Keratinocyte (primary cell): ENCODE measurements at regions not wholly inside any gene's neighbourhood (a gene's known extent, or its start where the extent isn't known, plus 50 kb on each side); places are given as distances from the start of the nearest gene placed in this dataset.

ENCODE experiments used
- DNase-seq: peaks from one replicate; pipeline ENCODE4 v3.0.0-alpha.2; 2011; ENCODE audit warnings: low read depth, missing footprints, low spot score
- FAIRE-seq: peaks from 2 replicates; lab custom pipeline; 2011; peaks lifted over from hg19 to GRCh38; lab: Jason Lieb, UNC
- H2AFZ ChIP-seq: 2 replicates; pipeline ENCODE4 v1.6.0; 2012; ENCODE audit warnings: low read length, control low read depth, inconsistent platforms; ENCODE audit not compliant: control insufficient read depth
- H3K27ac ChIP-seq: 2 replicates; pipeline ENCODE4 v1.5.1; 2011; ENCODE audit warnings: low read length; ENCODE audit not compliant: control insufficient read depth, insufficient read depth
- H3K27me3 ChIP-seq: 3 replicates; pipeline ENCODE4 v1.6.0; 2011; ENCODE audit warnings: low read length; ENCODE audit not compliant: control insufficient read depth, insufficient read depth; ENCODE audit errors: extremely low read depth
- H3K36me3 ChIP-seq, 2 experiments: 2 replicates in 1 of 2; 3 replicates in 1 of 2; pipeline ENCODE4 v1.5.1; 2011; ENCODE audit warnings: low read length in 2 of 2, mild to moderate bottlenecking in 1 of 2; ENCODE audit not compliant: control insufficient read depth in 2 of 2, insufficient read depth in 2 of 2; ENCODE audit errors: extremely low read depth in 1 of 2
- H3K4me1 ChIP-seq: 3 replicates; pipeline ENCODE4 v1.5.1; 2011; ENCODE audit warnings: low read length; ENCODE audit not compliant: control insufficient read depth, insufficient read depth; ENCODE audit errors: extremely low read depth
- H3K4me2 ChIP-seq: 3 replicates; pipeline ENCODE4 v1.6.0; 2011; ENCODE audit warnings: low read depth, low read length; ENCODE audit not compliant: control insufficient read depth, insufficient read depth; ENCODE audit errors: extremely low read depth
- H3K4me3 ChIP-seq, 3 experiments: fragments of 200-600 bp in 1 of 3; sonication (generic) in 1 of 3; 2 replicates in 2 of 3; 3 replicates in 1 of 3; pipeline ENCODE4 v1.5.1; 2011 to 2016; ENCODE audit warnings: low read length in 3 of 3, mild to moderate bottlenecking in 3 of 3, control low read depth in 2 of 3, inconsistent platforms in 1 of 3, low read depth in 1 of 3, mixed read lengths in 1 of 3, mixed run types in 1 of 3, moderate library complexity in 1 of 3; ENCODE audit not compliant: control insufficient read depth in 2 of 3, insufficient read depth in 2 of 3; ENCODE audit errors: extremely low read depth in 1 of 3
- H3K79me2 ChIP-seq: 2 replicates; pipeline ENCODE4 v1.6.0; 2012; ENCODE audit warnings: low read length; ENCODE audit not compliant: control insufficient read depth, insufficient read depth
- H3K9ac ChIP-seq: 3 replicates; pipeline ENCODE4 v1.6.0; 2011; ENCODE audit warnings: low read length; ENCODE audit not compliant: control insufficient read depth, insufficient read depth; ENCODE audit errors: extremely low read depth
- H3K9me1 ChIP-seq: 3 replicates; pipeline ENCODE4 v1.6.0; 2011; ENCODE audit warnings: low read length; ENCODE audit not compliant: control insufficient read depth, insufficient read depth; ENCODE audit errors: extremely low read depth
- H3K9me3 ChIP-seq: 2 replicates; pipeline ENCODE4 v1.5.1; 2012; ENCODE audit warnings: low read depth, low read length; ENCODE audit not compliant: control insufficient read depth
- H4K20me1 ChIP-seq: 3 replicates; pipeline ENCODE4 v1.6.0; 2011; ENCODE audit warnings: low read length; ENCODE audit not compliant: control insufficient read depth, insufficient read depth; ENCODE audit errors: extremely low read depth
- EZH2 ChIP-seq: IDR thresholded peaks from one replicate; pipeline ENCODE4 v1.6.1; 2012; ENCODE audit warnings: inconsistent platforms, mild to moderate bottlenecking, low read length, moderate library complexity
- dilution Hi-C: fragments of 300-500 bp; cut with MboI; formaldehyde crosslinking; loops from one replicate; pipeline ENCODE4 v1.7.0; 2020; ENCODE audit warnings: low sequenced_read_pairs; ENCODE audit not compliant: extremely low pct_ligation_motif_present
- TF ChIP-seq, protein P1 (sequence below), 3 experiments: IDR thresholded peaks in 1 of 3; conservative IDR thresholded peaks in 1 of 3; optimal IDR thresholded peaks in 1 of 3; 2 replicates in 2 of 3; 3 replicates in 1 of 3; pipeline versions ENCODE3 to v1.5.1; 2011; ENCODE audit warnings: low read length in 3 of 3, mild to moderate bottlenecking in 3 of 3, moderate library complexity in 2 of 3, control low read depth in 1 of 3, inconsistent platforms in 1 of 3; ENCODE audit not compliant: insufficient read depth in 2 of 3; ENCODE audit errors: extremely low read depth in 1 of 3

DNA sequence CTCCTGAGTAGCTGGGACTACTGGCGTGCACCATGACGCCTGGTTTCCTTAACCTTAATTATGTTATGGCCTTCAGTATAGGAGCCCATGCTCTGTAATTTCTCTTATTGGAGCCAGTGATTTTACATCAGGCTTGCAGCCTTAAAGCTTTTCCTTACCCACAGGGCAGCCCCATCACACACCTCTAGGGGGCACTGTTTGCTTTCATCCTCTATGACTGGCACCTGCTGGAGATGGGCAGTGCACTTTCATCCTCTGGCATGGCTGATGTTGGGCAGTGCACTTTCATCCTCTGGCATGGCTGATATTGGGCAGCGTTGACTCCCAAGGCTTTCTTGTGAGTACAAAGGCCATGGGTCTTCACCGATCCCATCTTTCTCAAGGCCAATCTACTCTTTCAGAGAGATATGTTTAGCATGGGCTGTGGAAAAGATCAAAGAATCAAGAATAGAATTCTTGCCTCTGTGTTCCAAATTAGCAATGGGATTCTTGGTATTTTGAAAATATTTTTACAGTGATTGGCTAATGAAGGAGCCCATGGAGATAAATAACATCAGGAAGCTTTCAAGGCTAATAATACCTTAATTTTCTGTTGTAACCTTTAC, 80.7 kb upstream of the MEX3C start:
- Histone ChIP-seq H3K4me3 (no peak overlapping the region), H3K9ac (no peak overlapping the region), H3K9me3 (no peaks in the 10 kb centered on the region), H3K27ac (no peak overlapping the region), H2AFZ (no peak overlapping the region), H3K9me1 (no peaks in the 10 kb centered on the region), H4K20me1 (no peaks in the 10 kb centered on the region), H3K4me1 (no peaks in the 10 kb centered on the region), H3K36me3 (no peaks in the 10 kb centered on the region), H3K79me2 (no peaks in the 10 kb centered on the region), H3K4me2 (no peak overlapping the region), H3K27me3 (no peaks in the 10 kb centered on the region)
- no peak for DNase-seq
- TF ChIP-seq EZH2 = no peak
- TF ChIP-seq, protein P1, sequence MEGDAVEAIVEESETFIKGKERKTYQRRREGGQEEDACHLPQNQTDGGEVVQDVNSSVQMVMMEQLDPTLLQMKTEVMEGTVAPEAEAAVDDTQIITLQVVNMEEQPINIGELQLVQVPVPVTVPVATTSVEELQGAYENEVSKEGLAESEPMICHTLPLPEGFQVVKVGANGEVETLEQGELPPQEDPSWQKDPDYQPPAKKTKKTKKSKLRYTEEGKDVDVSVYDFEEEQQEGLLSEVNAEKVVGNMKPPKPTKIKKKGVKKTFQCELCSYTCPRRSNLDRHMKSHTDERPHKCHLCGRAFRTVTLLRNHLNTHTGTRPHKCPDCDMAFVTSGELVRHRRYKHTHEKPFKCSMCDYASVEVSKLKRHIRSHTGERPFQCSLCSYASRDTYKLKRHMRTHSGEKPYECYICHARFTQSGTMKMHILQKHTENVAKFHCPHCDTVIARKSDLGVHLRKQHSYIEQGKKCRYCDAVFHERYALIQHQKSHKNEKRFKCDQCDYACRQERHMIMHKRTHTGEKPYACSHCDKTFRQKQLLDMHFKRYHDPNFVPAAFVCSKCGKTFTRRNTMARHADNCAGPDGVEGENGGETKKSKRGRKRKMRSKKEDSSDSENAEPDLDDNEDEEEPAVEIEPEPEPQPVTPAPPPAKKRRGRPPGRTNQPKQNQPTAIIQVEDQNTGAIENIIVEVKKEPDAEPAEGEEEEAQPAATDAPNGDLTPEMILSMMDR (optimal IDR thresholded peaks at IDR 0.05 in 1 of 3, IDR thresholded peaks at IDR 0.05 in 1 of 3, conservative IDR thresholded peaks at IDR 0.05 in 1 of 3; ENCODE audit: extremely low read depth in 1 of 3, insufficient read depth in 2 of 3, low read length in 3 of 3) = peak; percentile 86 to 93 (median 90)
- FAIRE-seq = peak; percentile 83
- dilution Hi-C loops = no loop called here

DNA sequence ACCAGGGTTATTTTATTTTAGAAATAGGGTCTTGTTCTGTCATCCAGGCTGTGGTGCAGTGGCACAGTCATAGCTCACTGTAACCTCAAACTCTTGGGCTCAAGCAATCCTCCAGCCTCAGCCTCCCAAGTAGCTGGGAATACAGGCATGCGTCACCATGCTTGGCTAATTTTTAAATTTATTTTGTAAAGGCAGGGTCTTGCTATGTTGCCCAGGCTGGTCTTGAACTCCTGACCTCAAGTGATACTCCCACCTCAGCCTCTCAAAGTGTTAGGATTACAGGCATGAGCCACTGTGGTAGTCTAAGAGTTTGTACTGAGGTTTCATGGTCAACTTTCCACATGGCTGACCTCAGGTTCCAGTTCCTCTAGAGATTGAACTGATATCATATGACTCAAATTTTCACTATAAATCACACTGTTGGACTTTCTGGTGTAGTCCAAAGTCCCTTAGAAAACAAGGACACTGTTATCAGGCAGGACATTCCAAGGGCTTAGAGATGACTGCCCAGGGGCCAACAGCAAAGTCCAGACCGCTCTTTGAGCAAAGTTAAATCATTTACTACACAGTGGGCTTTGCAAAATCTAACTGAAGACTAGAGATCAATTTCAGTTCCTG, 82.0 kb upstream of the MEX3C start:
- Histone ChIP-seq H3K27me3 (no peaks in the 10 kb centered on the region), H3K79me2 (no peaks in the 10 kb centered on the region), H3K36me3 (no peaks in the 10 kb centered on the region), H2AFZ (no peak overlapping the region), H3K9ac (no peak overlapping the region), H4K20me1 (no peaks in the 10 kb centered on the region), H3K9me1 (no peaks in the 10 kb centered on the region), H3K27ac (no peak overlapping the region), H3K9me3 (no peaks in the 10 kb centered on the region), H3K4me1 (no peaks in the 10 kb centered on the region), H3K4me3 (no peak overlapping the region), H3K4me2 (no peak overlapping the region)
- TF ChIP-seq, protein P1 (optimal IDR thresholded peaks at IDR 0.05 in 1 of 3, IDR thresholded peaks at IDR 0.05 in 1 of 3, conservative IDR thresholded peaks at IDR 0.05 in 1 of 3; ENCODE audit: extremely low read depth in 1 of 3, insufficient read depth in 2 of 3, low read length in 3 of 3) = no peak
- TF ChIP-seq EZH2 = no peak
- dilution Hi-C loops = no loop called here
- DNase-seq (no peak), FAIRE-seq (no peak)
